H1 (cell line): ENCODE measurements at regions not wholly inside any gene's neighbourhood (a gene's known extent, or its start where the extent isn't known, plus 50 kb on each side); places are given as distances from the start of the nearest gene placed in this dataset.

Source experiments
- CTCF ChIA-PET: fragments of 300-600 bp; sonication (Branson Sonifier 250); formaldehyde crosslinking; loops from one replicate; lab custom pipeline; 2021; ENCODE audit not compliant: partially characterized antibody; lab: Charles Lee
- POLR2A ChIA-PET: fragments of 300-600 bp; sonication (Branson Sonifier 250); formaldehyde crosslinking; loops from one replicate; lab custom pipeline; 2021; ENCODE audit warnings: inconsistent platforms; ENCODE audit not compliant: partially characterized antibody; lab: Charles Lee
- DNase-seq, 2 experiments: peaks; one replicate each; pipeline versions ENCODE4 v3.0.0 to v3.0.0-alpha.2; 2010 to 2022; ENCODE audit warnings: low spot score in 2 of 2, low read depth in 1 of 2, mixed read lengths in 1 of 2
- FAIRE-seq: peaks from 2 replicates; lab custom pipeline; 2011; peaks lifted over from hg19 to GRCh38; lab: Jason Lieb, UNC
- H2AFZ ChIP-seq: 2 replicates; pipeline ENCODE4 v1.8.1; 2012; ENCODE audit warnings: low read length, inconsistent platforms
- H2AK5ac ChIP-seq: 2 replicates; pipeline ENCODE4 v1.6.1; 2013; ENCODE audit warnings: low read depth, low read length
- H2BK120ac ChIP-seq: replicated peaks from 2 replicates; pipeline ENCODE3; 2013; ENCODE audit warnings: low read depth, low read length, inconsistent platforms
- H2BK12ac ChIP-seq: 2 replicates; pipeline ENCODE4 v1.6.1; 2013; ENCODE audit warnings: low read depth, low read length
- H2BK15ac ChIP-seq: 2 replicates; pipeline ENCODE4 v1.6.1; 2013; ENCODE audit warnings: low read length
- H2BK20ac ChIP-seq: 2 replicates; pipeline ENCODE4 v1.6.1; 2013; ENCODE audit warnings: low read length
- H2BK5ac ChIP-seq: 2 replicates; pipeline ENCODE4 v1.6.1; 2013; ENCODE audit warnings: low read depth, low read length
- H3K14ac ChIP-seq: 2 replicates; pipeline ENCODE4 v1.6.1; 2013; ENCODE audit warnings: inconsistent platforms; ENCODE audit not compliant: insufficient read length
- H3K18ac ChIP-seq: 2 replicates; pipeline ENCODE4 v1.6.1; 2013; ENCODE audit warnings: low read length; ENCODE audit errors: extremely low read depth
- H3K23ac ChIP-seq: 2 replicates; pipeline ENCODE4 v1.6.1; 2013; ENCODE audit warnings: inconsistent platforms; ENCODE audit not compliant: insufficient read length
- H3K23me2 ChIP-seq: 2 replicates; pipeline ENCODE4 v1.6.1; 2013; ENCODE audit warnings: low read depth, low read length
- H3K27ac ChIP-seq: 2 replicates; pipeline ENCODE4 v1.6.1; 2011; ENCODE audit warnings: low read depth, low read length, inconsistent platforms
- H3K27me3 ChIP-seq, 4 experiments: replicated peaks in 1 of 4; 1 replicate in 1 of 4; 2 replicates in 3 of 4; pipeline versions ENCODE4 v1.6.1 to v1.8.1; 2011 to 2013; ENCODE audit warnings: low read length in 3 of 4, mild to moderate bottlenecking in 3 of 4, inconsistent platforms in 2 of 4, mixed read lengths in 2 of 4, moderate library complexity in 1 of 4; ENCODE audit not compliant: control insufficient read depth in 3 of 4, insufficient read depth in 3 of 4; ENCODE audit errors: extremely low read depth in 1 of 4
- H3K36me3 ChIP-seq, 4 experiments: 2 replicates each; pipeline versions ENCODE4 v1.6.1 to v1.8.1; 2011 to 2013; ENCODE audit warnings: mild to moderate bottlenecking in 4 of 4, low read length in 3 of 4, moderate library complexity in 2 of 4, control low read depth in 1 of 4, inconsistent platforms in 1 of 4; ENCODE audit not compliant: insufficient read depth in 4 of 4, control insufficient read depth in 2 of 4
- H3K4ac ChIP-seq: replicated peaks from 2 replicates; pipeline ENCODE3; 2013; ENCODE audit warnings: low read length, low read depth, mixed read lengths, inconsistent platforms; ENCODE audit not compliant: insufficient read length
- H3K4me1 ChIP-seq, 4 experiments: replicated peaks in 1 of 4; 1 replicate in 1 of 4; 2 replicates in 3 of 4; pipeline versions ENCODE4 v1.6.1 to v1.8.1; 2011 to 2013; ENCODE audit warnings: low read length in 3 of 4, inconsistent platforms in 2 of 4, mixed read lengths in 1 of 4; ENCODE audit not compliant: insufficient read depth in 4 of 4, control insufficient read depth in 3 of 4
- H3K4me2 ChIP-seq, 2 experiments: 2 replicates each; pipeline versions ENCODE4 v1.6.1 to v1.8.1; 2011 to 2013; ENCODE audit warnings: low read depth in 2 of 2, low read length in 2 of 2, control low read depth in 1 of 2, inconsistent platforms in 1 of 2, mild to moderate bottlenecking in 1 of 2; ENCODE audit not compliant: insufficient read depth in 1 of 2
- H3K4me3 ChIP-seq, 4 experiments: fragments of 200-600, 300-600 bp in 1 of 4; sonication (generic), shearing (Covaris generic), sonication (Bioruptor Twin) in 1 of 4; 2 replicates each; pipeline versions ENCODE4 v1.5.1 to v1.8.1; 2011 to 2016; ENCODE audit warnings: low read length in 4 of 4, low read depth in 3 of 4, control low read depth in 2 of 4, inconsistent platforms in 2 of 4, mild to moderate bottlenecking in 2 of 4, mixed read lengths in 1 of 4, moderate library complexity in 1 of 4; ENCODE audit not compliant: insufficient read depth in 2 of 4; ENCODE audit errors: extremely low read depth in 1 of 4
- H3K56ac ChIP-seq: replicated peaks from 2 replicates; pipeline ENCODE3; 2013; ENCODE audit warnings: low read depth, mild to moderate bottlenecking, mixed read lengths, low read length, inconsistent platforms; ENCODE audit not compliant: insufficient read length
- H3K79me1 ChIP-seq: 2 replicates; pipeline ENCODE4 v1.6.1; 2013; ENCODE audit warnings: low read depth, low read length, control low read depth
- H3K79me2 ChIP-seq, 2 experiments: 2 replicates each; pipeline versions ENCODE4 v1.6.1 to v1.8.1; 2012 to 2013; ENCODE audit warnings: low read length in 2 of 2, mild to moderate bottlenecking in 2 of 2, inconsistent platforms in 1 of 2; ENCODE audit not compliant: insufficient read depth in 2 of 2, control insufficient read depth in 1 of 2
- H3K9ac ChIP-seq, 4 experiments: replicated peaks in 1 of 4; 1 replicate in 1 of 4; 2 replicates in 3 of 4; pipeline versions ENCODE4 v1.6.1 to v1.8.1; 2011 to 2013; ENCODE audit warnings: low read depth in 3 of 4, low read length in 3 of 4, control low read depth in 2 of 4, mild to moderate bottlenecking in 2 of 4, moderate library complexity in 2 of 4, inconsistent platforms in 1 of 4; ENCODE audit errors: extremely low read depth in 1 of 4
- H3K9me3 ChIP-seq, 2 experiments: 2 replicates each; pipeline versions ENCODE4 v1.6.1 to v1.8.1; 2012 to 2013; ENCODE audit warnings: mild to moderate bottlenecking in 2 of 2, moderate library complexity in 2 of 2, control low read depth in 1 of 2, inconsistent platforms in 1 of 2, low read depth in 1 of 2, low read length in 1 of 2, mixed read lengths in 1 of 2; ENCODE audit not compliant: insufficient read depth in 2 of 2
- H4K20me1 ChIP-seq, 2 experiments: replicated peaks in 1 of 2; 2 replicates each; pipeline versions ENCODE3 to v1.8.1; 2011 to 2013; ENCODE audit warnings: inconsistent platforms in 2 of 2, low read length in 2 of 2, mild to moderate bottlenecking in 1 of 2; ENCODE audit not compliant: insufficient read depth in 2 of 2, control insufficient read depth in 1 of 2
- H4K5ac ChIP-seq: 2 replicates; pipeline ENCODE4 v1.6.1; 2013; ENCODE audit warnings: low read length, low read depth, mixed read lengths, inconsistent platforms; ENCODE audit not compliant: insufficient read length
- H4K8ac ChIP-seq: 2 replicates; pipeline ENCODE4 v1.8.0; 2013; ENCODE audit warnings: mild to moderate bottlenecking, moderate library complexity, low read length, inconsistent platforms; ENCODE audit not compliant: insufficient read depth; ENCODE audit errors: extremely low read depth
- H4K91ac ChIP-seq: replicated peaks from 2 replicates; pipeline ENCODE3; 2013; ENCODE audit warnings: low read length, mixed read lengths, inconsistent platforms; ENCODE audit not compliant: insufficient read length
- HDAC6 ChIP-seq: IDR thresholded peaks from one replicate; pipeline ENCODE4 v1.7.1; 2012; ENCODE audit warnings: low read depth, mild to moderate bottlenecking, inconsistent platforms, low read length, moderate library complexity
- WGBS, 2 experiments: shearing (Covaris generic) in 1 of 2; methylation state at CpG; one replicate each; pipeline versions ENCODE4 v1.1.6 to v1.1.7; 2013 to 2015; ENCODE audit warnings: low lambda C conversion rate in 2 of 2, mixed read lengths in 2 of 2, inconsistent platforms in 1 of 2, low coverage in 1 of 2, missing lambda C conversion rate in 1 of 2; ENCODE audit not compliant: insufficient replicate concordance in 2 of 2, insufficient coverage in 1 of 2, insufficient read length in 1 of 2; ENCODE audit errors: extremely low coverage in 1 of 2, missing lambda C conversion rate in 1 of 2; 5-methylcytosine and 5-hydroxymethylcytosine counted together

DNA sequence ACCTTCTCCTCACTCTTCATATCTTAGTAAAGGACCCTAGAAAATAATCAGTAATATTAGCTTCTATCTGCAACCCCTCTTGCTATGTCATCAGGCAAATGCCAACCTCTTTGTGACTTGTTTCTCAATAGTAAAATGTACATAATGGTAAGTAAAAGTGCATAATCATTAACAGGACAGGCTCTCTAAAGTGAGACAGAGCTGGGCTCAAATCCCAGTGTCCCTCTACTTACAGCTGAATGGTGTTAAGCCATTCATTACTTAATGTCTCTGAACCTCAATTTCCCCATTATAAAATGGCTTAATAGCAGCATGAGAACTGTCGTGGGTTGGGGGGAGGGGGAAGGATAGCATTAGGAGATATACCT lies 62.6 kb upstream of the ATP11B start:
- Histone ChIP-seq H4K20me1 (no peaks in the 10 kb centered on the region), H3K4me2 (no peak overlapping the region), H3K23ac (no peak overlapping the region), H3K36me3 (no peaks in the 10 kb centered on the region), H2BK5ac (no peak overlapping the region), H2BK20ac (no peak overlapping the region), H3K4me1 (peaks cover 0 to 5% (median 2%) of the 10 kb centered on the region in 4 experiments; a peak in 4 of 7 replicates), H3K23me2 (no peaks in the 10 kb centered on the region), H4K91ac (no peak overlapping the region), H3K9ac (no peak overlapping the region), H4K5ac (no peak overlapping the region), H4K8ac (no peak overlapping the region; the same call in 1 of the 2 replicates), H3K79me2 (no peaks in the 10 kb centered on the region), H3K27ac (no peak overlapping the region), H3K18ac (no peak overlapping the region), H2AFZ (no peak overlapping the region), H3K4ac (no peak overlapping the region), H3K79me1 (no peaks in the 10 kb centered on the region), H2BK12ac (no peak overlapping the region), H2BK15ac (no peak overlapping the region), H3K27me3 (peaks cover 0 to 1% (median 0%) of the 10 kb centered on the region in 4 experiments; a peak in 1 of 7 replicates), H3K9me3 (no peaks in the 10 kb centered on the region), H2AK5ac (no peak overlapping the region), H2BK120ac (no peak overlapping the region), H3K14ac (no peak overlapping the region), H3K4me3 (no peak overlapping the region), H3K56ac (no peak overlapping the region)
- CTCF ChIA-PET, result interaction anchor here (0.9 to 2.0 kb wide), 3 partner anchors 19 to 404 kb away, joined by 3 to 5 read pairs (median 3); no protein-coding TSS in a partner anchor
- POLR2A ChIA-PET, result no interaction called here
- DNase-seq (no peak), FAIRE-seq (no peak)
- WGBS, 2 experiments, result 82% methylated on average over 1 of the region's 1 CpG; no CpG with 5 or more reads in 1 of the 2 experiments
- no peak for TF ChIP-seq HDAC6
